A549 (cell line): ENCODE measurements at regions not wholly inside any gene's neighbourhood (a gene's known extent, or its start where the extent isn't known, plus 50 kb on each side); places are given as distances from the start of the nearest gene placed in this dataset.

Source experiments
- CTCF ChIP-seq: fragments of >200 bp; sonication (Bioruptor Twin); formaldehyde crosslinking; IDR thresholded peaks from 3 replicates; pipeline ENCODE4 v1.5.1; 2016
- KDM1A ChIP-seq: fragments of 200-600 bp; sonication (generic); IDR thresholded peaks from 2 replicates; pipeline ENCODE4 v1.6.1; 2016; ENCODE audit warnings: low read depth, mild to moderate bottlenecking
- SREBF2 ChIP-seq: fragments of 450-650 bp; IDR thresholded peaks from 2 replicates; pipeline ENCODE4 v1.6.1; 2014; ENCODE audit warnings: mild to moderate bottlenecking, moderate library complexity

- no peak for TF ChIP-seq CTCF
- TF ChIP-seq KDM1A = no peak
- TF ChIP-seq SREBF2 = no peak
These were observed 126.9 kb upstream of the VGLL2 start for GRCh38 chr6:117138425-117138824.
